GM12878 (cell line): ENCODE measurements at regions not wholly inside any gene's neighbourhood (a gene's known extent, or its start where the extent isn't known, plus 50 kb on each side); places are given as distances from the start of the nearest gene placed in this dataset.

Experiments
- CTCF ChIP-seq, 3 experiments: IDR thresholded peaks in 2 of 3; conservative IDR thresholded peaks in 1 of 3; 2 replicates each; pipeline ENCODE4 v1.5.1; 2011; ENCODE audit warnings: low read depth in 3 of 3, low read length in 3 of 3, mild to moderate bottlenecking in 3 of 3, control low read depth in 2 of 3, moderate library complexity in 2 of 3, inconsistent platforms in 1 of 3, mixed read lengths in 1 of 3; ENCODE audit not compliant: control insufficient read depth in 2 of 3, insufficient read depth in 1 of 3; ENCODE audit errors: extremely low read depth in 1 of 3
- EGR1 ChIP-seq, 2 experiments: IDR thresholded peaks; 1 replicate in 1 of 2; 2 replicates in 1 of 2; pipeline ENCODE4 v1.6.1; 2011 to 2012; ENCODE audit warnings: low read depth in 2 of 2, low read length in 2 of 2, borderline replicate concordance in 1 of 2, mild to moderate bottlenecking in 1 of 2, moderate library complexity in 1 of 2
- IKZF1 ChIP-seq: fragments of 450-650 bp; conservative IDR thresholded peaks from 2 replicates; pipeline ENCODE4 v1.6.1; 2017; ENCODE audit warnings: antibody characterized with exemption, mild to moderate bottlenecking
- KLF5 ChIP-seq: fragments of 450-650 bp; IDR thresholded peaks from 2 replicates; pipeline ENCODE4 v1.6.1; 2014; ENCODE audit warnings: mild to moderate bottlenecking; ENCODE audit not compliant: partially characterized antibody
- PKNOX1 ChIP-seq: fragments of 450-650 bp; IDR thresholded peaks from 2 replicates; pipeline ENCODE4 v1.6.1; 2016; ENCODE audit warnings: mild to moderate bottlenecking
- POLR2AphosphoS2 ChIP-seq: IDR thresholded peaks from 2 replicates; pipeline ENCODE4 v1.6.1; 2011; ENCODE audit warnings: low read depth, mild to moderate bottlenecking, low read length, improper control_type of control experiment, moderate library complexity
- USF2 ChIP-seq: IDR thresholded peaks from 2 replicates; pipeline ENCODE4 v1.6.1; 2011; ENCODE audit warnings: low read depth, low read length, improper control_type of control experiment, borderline replicate concordance
- ZBTB33 ChIP-seq: fragments of 450-650 bp; IDR thresholded peaks from 2 replicates; pipeline ENCODE4 v1.6.1; 2017; ENCODE audit warnings: mild to moderate bottlenecking
- ZNF274 ChIP-seq: IDR thresholded peaks from one replicate; pipeline ENCODE4 v1.8.0; 2011; ENCODE audit not compliant: insufficient read length, insufficient read depth

- TF ChIP-seq KLF5 (no peak), ZNF274 (no peak), IKZF1 (no peak), PKNOX1 (no peak), CTCF (IDR thresholded peaks at IDR 0.05 in 2 of 3, conservative IDR thresholded peaks at IDR 0.05 in 1 of 3; ENCODE audit: control insufficient read depth in 2 of 3, extremely low read depth in 1 of 3, insufficient read depth in 1 of 3, low read depth in 3 of 3, low read length in 3 of 3) (no peak), POLR2AphosphoS2 (no peak), USF2 (no peak), ZBTB33 (no peak), EGR1 (IDR thresholded peaks at IDR 0.05; ENCODE audit: borderline replicate concordance in 1 of 2, low read depth in 2 of 2, low read length in 2 of 2) (no peak)
Measured at GRCh38 chr9:108609897-108610253, 245.9 kb downstream of the ACTL7B start (continued).
